22Rv1 (cell line): ENCODE measurements at regions not wholly inside any gene's neighbourhood (a gene's known extent, or its start where the extent isn't known, plus 50 kb on each side); places are given as distances from the start of the nearest gene placed in this dataset.

Experiments
- CTCF ChIP-seq: fragments of 450-650 bp; IDR thresholded peaks from 2 replicates; pipeline ENCODE4 v1.5.1; 2017; ENCODE audit warnings: mild to moderate bottlenecking
- ZFX ChIP-seq: fragments of 450-650 bp; IDR thresholded peaks from 2 replicates; pipeline ENCODE4 v1.6.1; 2017; ENCODE audit warnings: antibody characterized with exemption, borderline replicate concordance

GRCh38 chr2:144625626-144626025, 105.7 kb upstream of the ZEB2 start:
- TF ChIP-seq CTCF (no peak), ZFX (no peak)
